Ovary (tissue), 3 donors: ENCODE measurements at regions not wholly inside any gene's neighbourhood (a gene's known extent, or its start where the extent isn't known, plus 50 kb on each side); places are given as distances from the start of the nearest gene placed in this dataset.

Source experiments
- EP300 ChIP-seq: sonication (generic); formaldehyde crosslinking; IDR thresholded peaks from one replicate; pipeline ENCODE4 v1.6.1; 2017; ENCODE audit warnings: antibody characterized with exemption
- POLR2A ChIP-seq: fragments of 450-650 bp; IDR thresholded peaks from one replicate; pipeline ENCODE4 v1.6.1; 2017; ENCODE audit warnings: antibody characterized with exemption, mild to moderate bottlenecking, moderate library complexity
- TF ChIP-seq, protein P1 (sequence below), 3 donors: fragments of 450-650 bp in 2 of 3; fragments of 200-600 bp in 1 of 3; IDR thresholded peaks; one replicate each; pipeline versions ENCODE4 v1.5.1 to v1.8.0; 2016 to 2022; ENCODE audit warnings: antibody characterized with exemption in 3 of 3, mild to moderate bottlenecking in 1 of 3
- donor health status: DM: no; HTN: no; CAD: no.

DNA sequence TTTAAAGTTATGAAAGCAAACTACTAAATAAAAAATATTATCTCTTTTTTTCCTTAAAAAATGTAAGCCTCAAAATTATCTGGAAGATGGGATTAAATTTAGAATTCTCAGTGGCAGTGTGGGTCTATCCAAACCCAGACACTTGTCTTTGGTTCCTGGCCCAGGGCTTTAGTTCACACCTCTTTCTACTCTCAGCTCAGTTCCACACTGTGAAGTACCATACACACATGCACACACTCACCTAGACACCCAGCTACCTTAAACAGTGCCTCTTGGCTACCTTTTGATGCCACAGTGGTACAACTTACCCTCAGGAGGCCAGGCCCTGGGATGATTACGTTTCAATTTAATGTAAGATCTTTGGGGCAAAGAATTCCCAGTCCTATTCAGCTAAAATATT is 51.0 kb upstream of the TSC22D2 start:
- TF ChIP-seq POLR2A (no peak), EP300 (no peak)
- TF ChIP-seq, protein P1, sequence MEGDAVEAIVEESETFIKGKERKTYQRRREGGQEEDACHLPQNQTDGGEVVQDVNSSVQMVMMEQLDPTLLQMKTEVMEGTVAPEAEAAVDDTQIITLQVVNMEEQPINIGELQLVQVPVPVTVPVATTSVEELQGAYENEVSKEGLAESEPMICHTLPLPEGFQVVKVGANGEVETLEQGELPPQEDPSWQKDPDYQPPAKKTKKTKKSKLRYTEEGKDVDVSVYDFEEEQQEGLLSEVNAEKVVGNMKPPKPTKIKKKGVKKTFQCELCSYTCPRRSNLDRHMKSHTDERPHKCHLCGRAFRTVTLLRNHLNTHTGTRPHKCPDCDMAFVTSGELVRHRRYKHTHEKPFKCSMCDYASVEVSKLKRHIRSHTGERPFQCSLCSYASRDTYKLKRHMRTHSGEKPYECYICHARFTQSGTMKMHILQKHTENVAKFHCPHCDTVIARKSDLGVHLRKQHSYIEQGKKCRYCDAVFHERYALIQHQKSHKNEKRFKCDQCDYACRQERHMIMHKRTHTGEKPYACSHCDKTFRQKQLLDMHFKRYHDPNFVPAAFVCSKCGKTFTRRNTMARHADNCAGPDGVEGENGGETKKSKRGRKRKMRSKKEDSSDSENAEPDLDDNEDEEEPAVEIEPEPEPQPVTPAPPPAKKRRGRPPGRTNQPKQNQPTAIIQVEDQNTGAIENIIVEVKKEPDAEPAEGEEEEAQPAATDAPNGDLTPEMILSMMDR (IDR thresholded peaks at IDR 0.05): no peak
